ENCODE measurements at regions not wholly inside any gene's neighbourhood (a gene's known extent, or its start where the extent isn't known, plus 50 kb on each side); places are given as distances from the start of the nearest gene placed in this dataset.
"Not testable (repeated sequence)": the region's sequence is repeated elsewhere in the genome, so short reads cannot be mapped to it uniquely, and the experiment has no call there.

DNA sequence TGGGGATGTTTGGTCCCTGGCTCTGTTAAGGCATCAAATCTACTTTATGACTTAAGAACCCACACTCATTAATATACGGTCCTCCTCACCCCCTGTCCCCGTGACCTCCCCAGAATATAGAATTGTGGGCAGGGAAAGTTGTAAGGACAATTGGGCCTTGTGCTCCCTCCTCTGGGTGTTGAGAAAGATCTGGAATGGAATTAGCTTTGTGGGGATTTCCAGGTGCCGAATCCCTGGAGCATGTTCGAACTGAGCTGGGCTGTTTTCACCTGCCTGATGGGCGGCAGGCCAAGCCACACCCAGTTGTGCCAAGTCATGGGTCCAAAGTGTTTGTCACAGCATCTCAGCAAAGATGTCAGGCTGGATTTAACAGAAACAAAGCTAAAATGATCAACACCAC lies 349.3 kb upstream of the KLF3 start:
- DNase-seq: no peak

DNA sequence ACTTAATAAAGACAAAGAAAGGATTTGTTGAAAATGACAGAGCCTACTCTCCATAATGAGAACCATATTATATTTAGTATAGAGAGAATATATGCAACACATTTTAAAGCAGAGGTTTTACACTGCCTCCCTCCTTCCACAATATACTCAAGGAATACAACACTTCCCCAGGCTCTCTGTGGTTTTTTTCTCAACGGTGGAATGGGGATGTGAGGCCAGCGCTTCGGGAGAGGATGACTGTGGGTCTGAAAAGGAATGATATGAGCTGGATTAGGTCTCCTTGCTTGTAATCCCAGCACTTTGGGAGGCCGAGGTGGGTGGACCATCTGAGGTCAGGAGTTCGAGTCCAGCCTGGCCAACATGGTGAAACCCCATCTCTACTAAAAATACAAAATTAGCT lies 348.7 kb upstream of the KLF3 start:
- DNase-seq: no peak

DNA sequence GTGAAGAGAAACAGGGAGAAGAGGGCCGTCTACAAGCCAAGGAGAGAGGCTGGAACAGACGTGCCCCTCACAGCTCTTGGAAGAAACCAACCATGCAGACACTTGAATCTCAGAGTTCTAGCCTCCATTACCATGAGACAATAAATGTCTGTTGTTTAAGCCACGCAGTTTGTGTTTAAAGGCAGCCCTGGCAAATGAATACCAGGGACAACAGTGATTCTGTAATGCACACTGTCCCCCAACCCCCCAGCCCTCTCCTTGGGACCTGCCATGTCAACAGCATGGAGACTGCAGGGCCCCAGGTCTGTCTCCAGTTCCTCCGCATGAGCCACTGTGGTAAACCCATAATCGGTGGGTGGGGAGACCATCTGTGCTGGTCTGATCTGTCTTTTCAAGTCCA lies 348.0 kb upstream of the KLF3 start:
- DNase-seq: no peak

DNA sequence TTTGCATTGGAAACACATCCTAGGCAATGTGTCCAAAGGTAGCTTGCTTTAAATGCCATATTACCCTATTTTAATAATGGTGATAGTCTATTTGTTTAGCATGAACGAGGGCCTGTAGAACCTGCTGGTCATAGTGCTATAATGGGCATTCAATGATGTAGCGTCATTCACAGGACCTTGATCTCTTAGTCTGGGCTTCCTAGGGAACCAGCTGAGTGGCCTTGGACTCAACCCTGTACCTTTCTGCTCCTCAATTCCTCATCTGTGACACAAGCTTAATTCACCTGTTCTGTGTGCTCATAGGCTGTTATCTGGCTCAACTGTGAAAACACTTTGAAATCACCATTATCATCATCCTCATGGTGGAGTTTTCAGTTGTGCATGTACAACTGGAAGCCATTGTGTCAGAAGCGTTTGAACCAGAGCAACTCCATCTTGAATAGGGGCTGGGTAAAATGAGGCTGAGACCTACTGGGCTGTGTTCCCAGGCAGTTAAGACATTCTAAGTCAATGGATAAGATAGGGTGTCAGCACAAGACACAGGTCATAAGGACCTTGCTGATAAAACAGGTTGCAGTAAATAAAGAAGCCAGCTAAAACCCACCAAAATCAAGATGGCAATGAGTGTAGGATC lies 346.8 kb upstream of the KLF3 start:
- DNase-seq: no peak

DNA sequence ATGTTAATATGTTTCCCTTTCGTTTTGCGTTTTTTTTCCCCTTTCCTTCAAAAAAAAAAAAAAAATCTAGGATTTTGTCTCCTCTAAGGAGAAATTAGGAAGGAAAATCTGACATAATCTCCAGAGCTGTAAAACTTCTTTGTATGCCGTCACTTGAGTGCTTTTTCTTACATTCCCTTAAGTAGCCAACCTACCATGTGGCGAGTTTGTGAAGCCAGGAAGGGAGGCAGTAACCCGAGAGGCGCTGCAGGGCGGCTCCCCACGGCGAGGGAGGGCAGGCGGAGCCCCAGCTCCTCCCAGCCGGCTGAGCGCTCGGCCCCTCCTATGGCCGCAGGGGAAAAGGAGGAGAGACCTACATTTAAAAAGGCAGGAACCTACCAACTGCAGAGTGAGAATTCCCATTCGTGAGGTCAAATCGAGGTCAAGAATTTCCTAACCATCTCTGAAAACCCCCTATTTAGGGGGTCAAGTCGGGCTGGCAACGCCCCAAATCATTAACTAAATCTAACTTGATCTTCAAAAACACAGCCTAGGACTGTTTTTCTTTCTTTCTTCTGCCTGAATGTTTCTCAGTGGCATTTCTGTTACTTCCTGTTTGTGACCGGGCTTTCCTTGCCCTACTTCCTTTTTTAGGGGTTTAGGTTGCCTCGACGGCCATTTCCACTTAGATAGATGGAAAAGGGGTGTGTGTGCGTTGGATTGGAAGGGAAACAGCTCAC lies 345.1 kb upstream of the KLF3 start:
- peak; percentile 71 to 79 for DNase-seq

DNA sequence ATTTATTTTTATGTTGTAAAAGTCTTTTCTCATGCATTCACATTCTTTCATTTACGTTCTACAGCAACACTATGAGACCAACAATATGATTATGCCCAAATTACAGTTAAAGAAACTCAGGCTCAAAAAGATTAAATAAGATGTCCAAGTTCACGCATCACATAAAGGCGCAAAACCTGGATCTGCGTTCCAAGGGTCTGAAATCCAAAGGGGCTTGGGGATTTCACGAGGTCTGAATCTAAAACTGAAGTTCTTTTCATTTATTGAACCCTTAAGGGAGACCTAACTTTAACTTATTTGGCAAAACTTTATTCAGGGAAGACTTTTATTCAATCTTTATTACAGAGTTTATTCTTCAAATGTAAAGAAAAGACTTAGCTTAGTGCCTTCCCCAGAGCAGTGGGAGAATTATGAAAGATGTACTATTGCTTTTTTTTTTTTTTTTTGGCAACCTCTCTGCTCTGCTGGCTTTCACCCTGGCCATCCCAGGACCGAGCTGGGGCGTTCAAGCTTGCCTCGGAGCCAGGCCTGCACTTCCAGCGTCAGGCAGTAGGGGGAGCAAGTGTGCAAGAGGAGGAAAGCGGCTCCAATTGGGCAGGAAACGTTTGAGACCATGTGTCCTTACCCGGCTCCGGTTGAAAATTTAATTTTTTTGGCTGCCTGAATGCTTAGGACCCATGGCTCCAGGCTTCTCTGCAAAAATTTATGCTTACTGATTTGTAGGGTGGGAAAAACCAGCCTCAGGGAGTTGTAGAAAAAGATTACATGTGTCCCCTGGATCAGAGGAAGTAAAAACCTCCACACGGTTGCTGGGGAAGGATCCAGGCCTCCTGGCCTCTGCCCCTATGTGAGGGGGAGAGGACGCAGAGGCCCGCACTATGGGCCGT lies 344.3 kb upstream of the KLF3 start:
- DNase-seq: peak; percentile 99

DNA sequence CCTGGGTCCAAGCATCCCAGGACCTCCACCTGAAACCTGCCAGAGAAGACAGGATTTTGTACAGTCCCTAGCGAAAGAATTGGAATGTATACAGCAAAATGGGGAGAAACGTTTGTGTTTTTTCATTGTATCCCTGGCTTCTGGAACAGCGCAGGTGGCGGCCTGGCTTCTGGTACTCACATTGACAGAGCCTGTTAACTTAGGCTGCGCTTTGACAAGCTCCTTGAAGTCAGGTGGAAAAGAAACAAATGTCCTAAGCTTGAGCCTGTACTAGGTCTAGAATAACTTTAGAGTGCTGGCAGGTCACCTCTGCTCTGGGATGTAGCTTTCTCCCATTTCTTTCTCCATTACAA lies 343.7 kb upstream of the KLF3 start:
- no peak for DNase-seq

DNA sequence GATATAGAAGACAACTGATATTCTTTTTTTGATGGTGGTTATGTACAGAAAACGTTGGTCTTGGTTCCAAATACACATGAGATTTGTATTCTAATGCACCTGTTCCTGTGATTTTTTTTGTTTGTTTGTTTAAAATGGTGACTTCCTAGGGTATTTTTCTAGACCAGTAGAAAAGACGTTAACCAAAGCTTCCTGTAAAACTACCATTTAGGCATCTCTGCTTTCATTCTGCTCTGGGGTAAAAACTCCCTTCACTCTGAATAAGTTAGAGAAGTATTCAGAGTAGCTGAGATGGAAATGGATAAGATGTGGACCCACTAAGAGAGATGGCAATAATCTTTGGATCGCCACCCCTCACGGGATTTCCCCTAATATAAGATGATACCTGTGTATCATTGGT lies 343.2 kb upstream of the KLF3 start:
- no peak for DNase-seq

DNA sequence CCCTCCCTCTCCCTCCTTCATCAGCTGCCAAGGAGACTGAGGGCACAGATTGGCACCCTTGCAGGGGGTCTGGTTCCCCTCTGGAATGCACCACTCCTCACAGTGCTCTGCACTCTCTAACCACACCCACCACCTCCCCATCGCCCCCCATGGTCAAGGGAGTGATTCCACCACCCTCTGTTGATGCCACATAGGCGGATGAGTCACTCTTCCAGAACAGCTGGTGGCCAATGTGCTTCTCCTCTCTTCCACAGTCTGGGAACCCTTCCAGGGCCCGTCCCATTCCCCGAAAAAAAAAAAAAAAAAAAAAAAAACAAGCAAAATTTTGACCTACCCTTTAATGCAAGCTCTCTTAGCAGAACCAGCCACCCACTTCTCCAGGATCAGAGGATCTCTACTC lies 341.3 kb upstream of the KLF3 start:
- no peak for DNase-seq

DNA sequence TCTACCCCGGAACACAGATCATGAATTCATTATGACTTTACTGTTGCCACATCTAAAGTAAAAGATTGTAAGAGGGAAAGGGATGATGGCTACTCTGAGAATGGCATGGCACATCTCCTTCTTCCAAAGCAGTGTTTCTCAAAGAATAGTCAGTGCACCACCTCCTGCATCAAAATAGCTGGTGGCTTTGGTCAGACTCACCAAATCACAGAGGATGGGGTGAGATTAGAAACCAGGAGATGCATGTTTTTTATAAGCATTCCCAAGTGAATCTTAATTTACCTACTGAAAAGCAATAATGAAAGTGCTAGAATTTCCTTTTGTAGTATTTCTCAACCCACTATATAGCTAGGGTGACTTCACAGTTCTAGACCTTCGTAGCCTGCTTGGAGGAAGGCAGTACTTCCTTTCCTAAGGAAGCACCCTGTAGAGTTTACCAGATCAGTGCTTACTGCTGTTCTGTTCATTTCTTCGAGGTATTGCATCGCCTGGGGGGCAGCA lies 340.8 kb upstream of the KLF3 start:
- no peak for DNase-seq

DNA sequence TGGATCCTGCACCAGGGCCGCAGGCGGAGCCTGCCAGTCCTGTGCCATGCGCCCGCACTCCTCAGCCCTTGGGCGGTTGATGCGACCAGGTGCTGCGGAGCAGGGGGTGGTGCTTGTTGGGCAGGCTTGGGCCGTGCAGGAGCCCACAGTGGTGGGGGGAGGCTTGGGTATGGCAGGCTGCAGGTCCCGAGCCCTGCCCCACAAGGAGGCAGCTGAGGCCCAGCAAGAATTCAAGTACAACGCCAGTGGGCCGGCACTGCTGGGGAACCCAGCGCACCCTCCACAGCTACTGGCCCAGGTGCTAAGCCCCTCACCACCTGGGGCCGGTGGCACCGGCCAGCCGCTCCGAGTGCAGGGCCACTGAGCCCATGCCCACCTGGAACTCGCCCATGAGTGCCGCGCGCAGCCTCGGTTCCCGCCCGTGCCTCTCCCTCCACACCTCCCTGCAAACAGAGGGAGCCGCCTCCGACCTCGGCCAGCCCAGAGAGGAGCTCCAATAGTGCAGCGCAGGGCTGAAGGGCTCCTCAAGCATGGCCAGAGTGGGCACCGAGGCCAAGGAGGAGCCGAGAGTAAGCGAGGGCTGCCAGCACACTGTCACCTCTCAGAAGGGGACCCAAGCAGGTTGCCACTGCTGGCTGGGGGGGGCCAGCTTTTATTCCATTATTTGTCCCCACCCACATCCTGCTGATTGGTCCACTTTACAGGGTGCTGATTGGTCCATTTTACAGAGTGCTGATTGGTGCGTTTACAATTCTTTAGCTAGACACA lies 339.0 kb upstream of the KLF3 start:
- no peak for DNase-seq

DNA sequence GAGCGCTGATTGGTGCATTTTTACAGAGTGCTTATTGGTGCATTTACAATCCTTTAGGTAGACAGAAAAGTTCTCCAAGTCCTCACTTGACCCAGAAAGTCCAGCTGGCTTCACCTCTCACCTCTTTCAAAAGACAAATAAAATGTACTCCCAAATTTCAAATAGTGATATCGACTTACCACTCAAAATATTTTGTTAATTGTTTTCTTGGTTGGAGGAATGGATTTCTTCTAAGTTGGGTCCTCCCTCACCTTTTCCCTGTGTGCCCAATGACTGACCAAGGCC lies 338.4 kb upstream of the KLF3 start:
- no peak for DNase-seq

DNA sequence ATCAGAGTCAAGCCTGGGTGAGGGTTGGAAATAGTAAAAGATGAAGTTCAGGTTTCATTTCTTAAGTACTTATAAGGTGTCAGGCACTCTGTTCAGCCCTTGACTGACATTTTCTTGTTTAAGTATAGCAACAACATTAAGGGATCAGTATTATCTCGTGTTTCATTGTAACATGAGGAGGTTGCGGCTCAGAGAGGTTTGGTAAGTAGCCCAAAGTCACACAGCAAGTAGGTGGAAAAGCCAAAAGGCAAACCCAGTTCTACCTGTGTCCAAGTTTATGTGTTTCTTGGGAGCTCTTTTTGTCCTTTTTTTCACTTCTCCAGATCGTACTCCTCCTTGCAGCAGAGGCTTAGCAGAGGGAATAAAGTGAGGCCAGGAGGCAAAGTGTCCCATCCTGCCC lies 337.5 kb upstream of the KLF3 start:
- DNase-seq: no peak

DNA sequence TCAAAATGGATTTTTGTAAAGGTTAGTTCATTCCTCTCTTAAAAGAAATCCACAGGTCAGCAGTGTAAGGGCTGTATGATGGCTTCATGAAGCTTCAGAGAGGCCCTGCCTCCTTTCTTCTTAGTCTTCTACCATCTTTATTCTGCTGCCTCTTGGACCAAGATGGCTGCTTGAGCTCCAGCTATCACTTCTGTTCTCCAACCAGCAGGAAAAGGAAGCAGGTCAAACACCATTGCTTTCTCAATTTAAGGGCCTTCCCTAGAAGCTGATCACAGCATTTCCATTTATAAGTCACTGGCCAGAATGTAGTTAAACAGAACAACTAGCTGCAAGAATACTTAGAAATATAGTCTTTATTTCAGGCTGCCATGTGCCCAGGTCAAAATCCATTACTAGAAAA lies 336.8 kb upstream of the KLF3 start:
- DNase-seq: no peak

DNA sequence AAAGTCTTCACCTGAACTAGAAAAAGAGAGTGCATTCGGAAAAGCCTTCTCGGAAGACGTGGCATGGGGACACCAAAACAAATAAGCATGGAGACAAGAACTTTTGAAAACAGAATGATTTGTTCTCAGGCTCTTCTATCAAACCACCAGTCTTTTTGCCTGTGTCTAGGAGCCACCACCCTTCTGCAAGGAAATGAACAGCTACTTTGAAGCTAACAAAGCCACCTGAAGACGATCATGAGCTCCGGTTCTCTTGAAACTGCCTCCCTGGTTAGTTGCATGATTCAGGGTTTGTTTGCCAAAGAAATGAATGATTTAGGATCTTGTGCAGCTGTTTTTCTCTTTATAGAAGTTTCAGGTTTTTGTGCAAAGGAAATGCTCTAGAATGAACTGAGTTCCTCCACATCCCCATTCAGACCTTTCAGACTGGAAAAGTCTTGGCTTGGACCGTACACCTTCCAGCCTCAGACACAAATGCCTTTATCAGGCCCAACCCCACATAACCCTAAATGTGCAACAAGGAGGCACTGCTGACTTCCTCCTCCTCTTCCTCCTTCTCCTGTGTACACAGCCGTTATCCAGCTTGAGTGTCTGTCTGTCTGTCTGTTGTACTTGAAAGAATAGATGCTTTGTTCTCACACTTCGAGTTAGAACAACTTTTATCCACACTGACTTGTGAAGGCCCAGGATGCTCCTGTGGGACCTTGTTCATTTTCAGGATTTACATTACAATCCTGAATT lies 334.8 kb upstream of the KLF3 start:
- DNase-seq: no peak

DNA sequence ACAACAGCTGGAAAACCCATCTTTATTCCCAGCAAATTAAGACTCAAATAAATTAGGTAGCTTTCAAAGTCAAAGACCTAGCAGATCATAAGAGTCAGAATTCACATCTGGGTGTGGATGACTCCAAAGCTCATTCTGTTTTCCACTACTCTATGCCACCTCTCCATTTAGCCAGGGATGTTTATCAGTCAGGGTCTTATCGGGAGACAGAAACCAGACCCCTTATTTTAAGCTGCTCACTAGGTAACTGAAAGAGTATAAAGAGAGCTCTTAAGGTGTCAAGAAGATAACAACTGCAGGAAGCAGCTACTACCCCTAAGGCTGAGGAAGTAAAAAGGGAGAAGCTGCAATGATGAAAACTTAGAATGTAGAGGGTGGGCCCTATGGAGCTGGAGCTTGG lies 333.7 kb upstream of the KLF3 start:
- no peak for DNase-seq

DNA sequence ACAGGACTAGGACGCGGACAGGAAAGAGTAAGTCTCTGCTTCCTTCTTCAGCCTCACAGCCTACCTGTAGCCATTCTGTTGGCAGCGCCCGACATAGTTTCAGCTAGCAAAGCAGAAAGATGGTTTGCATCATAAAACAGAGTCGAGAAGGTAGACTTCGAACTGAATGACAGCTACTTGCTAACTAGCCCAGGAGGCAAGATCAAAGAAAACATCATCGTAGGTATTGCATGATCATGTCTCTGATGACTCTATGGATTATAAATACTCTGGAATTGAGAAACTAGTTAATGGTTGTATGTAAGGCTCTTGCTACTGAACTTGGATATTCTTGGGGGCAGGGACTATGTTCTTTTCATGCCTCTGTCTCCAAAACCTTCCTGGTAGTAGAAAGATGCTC lies 333.1 kb upstream of the KLF3 start:
- DNase-seq: no peak

DNA sequence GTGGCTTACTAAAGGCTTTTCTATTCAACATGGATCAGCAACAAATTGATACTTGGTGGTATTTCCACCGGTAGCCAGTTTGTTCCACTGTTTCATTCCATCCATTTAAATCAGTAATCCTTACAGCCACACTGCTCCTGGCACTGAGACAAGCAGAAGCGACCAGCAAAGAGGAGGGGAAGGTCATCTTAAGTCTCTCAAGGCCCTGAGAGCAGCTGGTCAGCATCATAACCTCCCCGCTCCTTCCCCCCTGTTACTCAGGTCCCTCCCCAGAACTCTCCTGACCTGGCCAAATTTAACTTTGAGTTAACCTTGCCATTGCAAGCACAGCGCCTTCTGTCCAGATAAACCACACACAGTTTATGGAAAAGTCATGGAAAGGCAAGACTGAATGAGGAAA lies 331.3 kb upstream of the KLF3 start:
- DNase-seq: no peak

DNA sequence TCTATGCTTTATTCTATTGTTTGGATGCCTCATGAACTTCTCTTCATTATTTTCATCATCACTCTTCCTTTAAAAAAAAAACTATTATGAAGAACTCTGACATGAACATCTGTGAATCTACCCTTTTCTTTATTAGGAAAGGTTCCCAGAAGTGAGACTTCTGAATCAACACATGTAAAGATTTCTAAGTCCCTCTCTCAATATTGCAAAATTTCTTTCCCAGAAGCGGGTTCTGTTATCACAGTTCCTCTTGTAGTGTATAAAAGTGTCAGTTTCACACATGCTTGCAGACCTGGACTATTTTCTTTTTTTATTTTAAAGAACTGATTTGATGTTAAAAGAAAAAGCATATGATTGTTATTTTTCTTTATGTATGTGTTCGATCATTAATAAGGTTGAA lies 330.8 kb upstream of the KLF3 start:
- DNase-seq: no peak

DNA sequence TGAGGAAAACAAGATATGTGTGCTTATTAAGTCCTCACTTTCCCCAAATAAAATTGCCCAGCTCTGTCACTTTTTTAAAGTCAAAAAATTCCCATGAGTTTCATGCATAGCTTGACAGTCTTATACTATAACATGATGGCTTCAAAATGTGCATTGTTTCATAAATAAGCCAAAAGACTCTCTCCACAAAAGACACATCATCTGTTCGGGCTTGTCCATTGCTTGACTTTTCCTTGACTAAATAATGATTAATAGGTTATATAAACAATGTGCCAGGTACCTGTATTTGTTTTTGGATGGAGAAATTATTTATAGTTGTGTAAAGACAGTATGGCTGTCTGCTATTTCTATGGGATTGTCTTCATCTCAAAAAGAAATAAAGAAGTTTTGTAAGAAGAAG lies 329.2 kb upstream of the KLF3 start:
- no peak for DNase-seq

DNA sequence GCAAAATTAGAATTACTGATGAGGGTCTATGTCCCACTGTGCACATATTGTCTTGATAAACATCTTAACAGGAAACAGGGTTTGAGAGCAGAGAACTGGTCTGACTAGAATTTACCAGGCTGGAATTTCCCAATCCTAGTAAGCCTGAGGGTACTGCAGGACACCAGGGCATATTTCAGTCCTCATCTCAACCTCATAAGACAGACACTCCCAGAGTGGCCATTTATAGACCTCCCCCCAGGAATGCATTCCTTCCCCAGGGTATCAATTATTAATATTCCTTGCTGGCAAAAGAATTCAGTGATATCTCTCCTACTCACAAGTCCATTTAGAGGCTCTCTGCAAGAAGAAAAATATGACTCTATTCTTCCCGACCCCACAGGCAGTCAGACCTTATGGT lies 325.1 kb upstream of the KLF3 start:
- not testable (repeated sequence) for DNase-seq

DNA sequence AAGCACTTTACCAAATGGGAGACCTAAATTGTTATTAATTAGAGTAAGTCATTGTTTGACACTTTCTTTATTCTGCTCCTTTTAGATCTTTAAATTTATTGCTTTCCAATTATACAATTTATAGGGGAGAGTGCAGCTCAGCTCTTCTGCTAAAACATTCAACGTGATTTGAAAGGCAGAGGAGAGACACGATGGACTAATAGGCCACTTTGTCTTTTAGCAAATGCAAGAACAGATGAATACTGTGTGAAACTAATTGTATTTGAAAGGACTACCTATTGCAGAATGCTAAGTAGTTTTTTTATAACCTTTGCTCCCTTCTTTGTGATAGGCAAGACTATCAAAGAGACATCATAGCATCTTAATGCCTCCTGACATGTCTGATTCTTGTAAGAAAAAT lies 320.4 kb upstream of the KLF3 start:
- no peak for DNase-seq

DNA sequence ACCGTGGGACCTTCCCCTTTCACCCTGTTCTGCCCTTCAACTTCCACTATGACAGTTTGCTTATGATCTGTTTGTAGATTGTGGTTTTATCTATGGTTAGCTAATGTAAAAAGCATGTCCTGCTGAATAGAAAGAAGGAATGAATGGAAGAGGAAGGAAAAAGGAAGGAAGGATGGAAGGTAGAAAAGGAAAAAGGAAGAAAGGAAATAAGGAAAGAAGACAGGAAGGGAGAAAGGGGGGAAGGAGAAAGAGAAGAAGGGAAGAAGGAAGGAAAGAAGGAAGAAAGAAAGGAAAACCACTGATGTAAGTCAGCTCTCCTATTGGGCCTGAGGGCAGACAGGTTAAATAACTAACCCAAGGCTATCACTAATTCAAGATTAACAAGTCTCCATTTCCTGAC lies 319.1 kb upstream of the KLF3 start:
- no peak for DNase-seq

Measured in activated CD4-positive, alpha-beta T cell treated with anti-CD3 and anti-CD28 coated beads, Interleukin-2, amount 50 U/mL, for 48 hours (primary cell).